Lung (tissue), 11 donors: ENCODE measurements at regions not wholly inside any gene's neighbourhood (a gene's known extent, or its start where the extent isn't known, plus 50 kb on each side); places are given as distances from the start of the nearest gene placed in this dataset.
A peak's percentile ranks its signal among the peaks of the same experiment; 100 is the strongest.
"Not testable (repeated sequence)": the region's sequence is repeated elsewhere in the genome, so short reads cannot be mapped to it uniquely, and the experiment has no call there.

ENCODE experiments used
- ATAC-seq: fragments of 200-7000 bp; cut with Tn5 transposase; one replicate; pipeline ENCODE4 v1.9.1; 2020; ENCODE audit warnings: moderate number of reproducible peaks; ENCODE audit not compliant: insufficient read depth, low FRiP score
- DNase-seq, 3 donors: peaks; one replicate each; pipeline ENCODE4 v3.0.0-alpha.2; 2013 to 2017
- H3K27ac ChIP-seq, 2 donors: one replicate each; pipeline ENCODE4 v1.5.1; 2013; ENCODE audit warnings: mild to moderate bottlenecking in 2 of 2, moderate library complexity in 2 of 2, control low read depth in 1 of 2, inconsistent platforms in 1 of 2, low read depth in 1 of 2, low read length in 1 of 2
- H3K27me3 ChIP-seq, 3 donors: one replicate each; pipeline ENCODE4 v1.5.1; 2013; ENCODE audit warnings: low read length in 2 of 3; ENCODE audit not compliant: control insufficient read depth in 3 of 3, insufficient read depth in 3 of 3
- H3K36me3 ChIP-seq, 4 donors: one replicate each; pipeline ENCODE4 v1.5.1; 2013; ENCODE audit warnings: low read length in 4 of 4, mild to moderate bottlenecking in 1 of 4, moderate library complexity in 1 of 4; ENCODE audit not compliant: control insufficient read depth in 4 of 4, insufficient read depth in 4 of 4
- H3K4me1 ChIP-seq, 5 donors: one replicate each; pipeline ENCODE4 v1.5.1; 2013; ENCODE audit warnings: low read length in 5 of 5, mild to moderate bottlenecking in 2 of 5, moderate library complexity in 1 of 5; ENCODE audit not compliant: control insufficient read depth in 5 of 5, insufficient read depth in 5 of 5
- H3K4me3 ChIP-seq: one replicate; pipeline ENCODE4 v1.5.1; 2013; ENCODE audit warnings: mild to moderate bottlenecking, control low read depth, moderate library complexity
- H3K9ac ChIP-seq, 2 donors: one replicate each; pipeline ENCODE4 v1.5.1; 2013; ENCODE audit warnings: low read length in 2 of 2, control low read depth in 1 of 2; ENCODE audit not compliant: insufficient read depth in 1 of 2
- H3K9me3 ChIP-seq, 4 donors: one replicate each; pipeline ENCODE4 v1.5.1; 2013; ENCODE audit warnings: low read length in 3 of 4, mild to moderate bottlenecking in 1 of 4, moderate library complexity in 1 of 4; ENCODE audit not compliant: control insufficient read depth in 4 of 4, insufficient read depth in 3 of 4
- WGBS, 2 donors: extraction: QIAGEN DNeasy Blood & Tissue Kit; methylation state at CpG; one replicate each; pipeline ENCODE4 v1.1.7; 2013; 5-methylcytosine and 5-hydroxymethylcytosine counted together
- TF ChIP-seq, protein P1 (sequence below): IDR thresholded peaks from 2 replicates; pipeline ENCODE4 v1.5.1; 2012; ENCODE audit warnings: mild to moderate bottlenecking; ENCODE audit errors: control extremely low read depth, extremely low read depth
- donor health status: control.
- donor health status: control.
- donor health status: Bipolar disorder and iron deficiency.
- donor health status: healthy.
- donor health status: DM: yes; HTN: yes; CAD: no.

GRCh38 chr9:113678859-113679256, 197.3 kb upstream of the ZNF618 start:
- Histone ChIP-seq H3K27ac (no peak overlapping the region), H3K9me3 (no peaks in the 10 kb centered on the region), H3K36me3 (no peaks in the 10 kb centered on the region), H3K4me3 (no peak overlapping the region), H3K4me1 (peaks cover 0 to 6% (median 2%) of the 10 kb centered on the region in 5 donors), H3K27me3 (peaks cover 0 to 5% (median 0%) of the 10 kb centered on the region in 3 donors), H3K9ac (no peak overlapping the region)
- ATAC-seq, result no peak
- 87 to 93% methylated on average over 2 of the region's 2 CpGs for WGBS, 2 donors
- TF ChIP-seq, protein P1, sequence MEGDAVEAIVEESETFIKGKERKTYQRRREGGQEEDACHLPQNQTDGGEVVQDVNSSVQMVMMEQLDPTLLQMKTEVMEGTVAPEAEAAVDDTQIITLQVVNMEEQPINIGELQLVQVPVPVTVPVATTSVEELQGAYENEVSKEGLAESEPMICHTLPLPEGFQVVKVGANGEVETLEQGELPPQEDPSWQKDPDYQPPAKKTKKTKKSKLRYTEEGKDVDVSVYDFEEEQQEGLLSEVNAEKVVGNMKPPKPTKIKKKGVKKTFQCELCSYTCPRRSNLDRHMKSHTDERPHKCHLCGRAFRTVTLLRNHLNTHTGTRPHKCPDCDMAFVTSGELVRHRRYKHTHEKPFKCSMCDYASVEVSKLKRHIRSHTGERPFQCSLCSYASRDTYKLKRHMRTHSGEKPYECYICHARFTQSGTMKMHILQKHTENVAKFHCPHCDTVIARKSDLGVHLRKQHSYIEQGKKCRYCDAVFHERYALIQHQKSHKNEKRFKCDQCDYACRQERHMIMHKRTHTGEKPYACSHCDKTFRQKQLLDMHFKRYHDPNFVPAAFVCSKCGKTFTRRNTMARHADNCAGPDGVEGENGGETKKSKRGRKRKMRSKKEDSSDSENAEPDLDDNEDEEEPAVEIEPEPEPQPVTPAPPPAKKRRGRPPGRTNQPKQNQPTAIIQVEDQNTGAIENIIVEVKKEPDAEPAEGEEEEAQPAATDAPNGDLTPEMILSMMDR, result no peak
- no peak for DNase-seq

DNA sequence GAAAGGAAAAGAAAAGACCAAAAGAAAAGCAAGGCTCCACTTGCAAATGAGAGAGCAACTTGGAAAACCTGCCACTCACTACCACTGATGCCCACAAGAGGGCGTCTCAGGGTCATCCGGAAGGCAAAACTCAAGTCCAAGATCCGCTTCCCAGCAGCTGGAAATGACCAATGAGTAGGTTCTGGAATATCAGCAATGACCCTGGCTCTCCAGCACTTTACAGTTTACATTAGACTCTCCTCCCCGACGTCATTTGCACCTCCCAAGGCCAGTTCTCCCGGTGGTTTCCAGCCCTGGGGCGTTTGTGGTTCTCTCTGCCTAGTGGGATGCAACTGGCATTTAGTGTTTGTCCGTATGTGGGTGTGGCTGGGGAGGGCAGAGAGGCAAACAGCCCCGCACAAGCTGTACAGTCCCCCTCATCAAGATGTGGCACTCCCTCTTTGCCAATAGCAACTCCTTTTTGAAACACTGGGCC, 193.8 kb upstream of the ZNF618 start:
- H3K9ac ChIP-seq, result no peak overlapping the region
- DNase-seq (peak; percentile 85 to 93 (median 88)), ATAC-seq (peak; percentile 87)
- H3K36me3 ChIP-seq, result no peaks in the 10 kb centered on the region
- no peaks in the 10 kb centered on the region for H3K9me3 ChIP-seq
- H3K27ac ChIP-seq, result peak overlapping the region in 1 of 2 donors; percentile 35
- TF ChIP-seq, protein P1, result peak; percentile 57
- WGBS, 2 donors, result 11 to 12% methylated on average over 9 of the region's 9 CpGs
- H3K4me3 ChIP-seq, result no peak overlapping the region
- H3K27me3 ChIP-seq, result peaks cover 0 to 12% (median 4%) of the 10 kb centered on the region in 3 donors
- H3K4me1 ChIP-seq, result peaks cover 0 to 6% (median 2%) of the 10 kb centered on the region in 5 donors

DNA sequence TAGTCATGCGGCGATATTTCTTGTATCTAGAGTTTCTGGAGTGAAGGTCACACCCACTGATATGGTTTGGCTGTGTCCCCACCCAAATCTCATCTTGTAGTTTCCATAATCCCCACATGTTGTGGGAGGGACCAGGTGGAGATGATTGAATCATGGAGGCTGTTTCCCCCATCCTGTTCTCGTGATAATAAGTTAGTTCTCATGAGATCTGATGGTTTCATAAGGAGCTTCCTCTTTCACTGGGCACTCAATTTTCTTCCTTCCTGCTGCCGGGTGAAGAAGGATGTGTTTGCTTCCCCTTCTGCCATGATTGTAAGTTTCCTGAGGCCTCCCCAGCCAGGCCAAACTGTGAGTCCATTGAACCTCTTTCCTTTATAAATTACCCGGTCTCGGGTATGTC, 190.5 kb upstream of the ZNF618 start:
- not testable (repeated sequence) for ATAC-seq, H3K36me3 ChIP-seq
- WGBS, 2 donors, result 59 to 61% methylated on average over 6 of the region's 6 CpGs

DNA sequence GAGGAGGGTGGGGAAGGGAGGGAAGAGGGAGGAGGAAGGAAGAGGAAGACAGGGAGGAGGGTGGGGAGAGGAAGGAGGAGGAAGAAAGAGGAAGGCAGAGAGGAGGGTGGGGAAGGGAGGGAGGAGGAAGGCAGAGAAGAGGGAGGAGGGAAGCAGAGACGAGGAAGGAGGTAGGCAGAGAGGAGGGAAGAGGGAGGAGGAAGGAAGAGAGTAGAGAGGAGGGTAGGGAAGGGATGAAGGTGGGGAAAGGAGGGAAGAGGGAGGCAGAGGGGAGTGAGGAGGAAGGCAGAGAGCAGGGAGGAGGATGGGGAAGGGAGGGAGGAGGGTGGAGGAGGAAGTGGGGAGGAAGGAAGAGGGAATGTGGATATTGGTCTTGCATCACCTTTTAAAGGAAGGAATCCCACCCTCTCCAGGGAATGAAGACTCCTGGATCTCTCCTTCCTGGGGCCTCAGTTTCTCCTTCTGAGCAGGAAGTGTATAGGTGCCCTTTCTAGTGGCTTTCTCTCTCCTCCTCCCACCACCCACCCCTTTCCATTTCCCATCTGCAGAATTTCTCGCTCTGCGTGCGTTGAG, 188.9 kb upstream of the ZNF618 start:
- no peak for ATAC-seq
- H3K9me3 ChIP-seq, result peaks cover 0 to 3% (median 0%) of the 10 kb centered on the region in 4 donors
- TF ChIP-seq, protein P1, result no peak
- H3K27me3 ChIP-seq, result peaks cover 2 to 29% (median 13%) of the 10 kb centered on the region in 3 donors
- H3K4me3 ChIP-seq, result no peak overlapping the region
- H3K4me1 ChIP-seq, result peaks cover 0 to 12% (median 6%) of the 10 kb centered on the region in 5 donors
- H3K36me3 ChIP-seq, result no peaks in the 10 kb centered on the region
- H3K27ac ChIP-seq, result no peak overlapping the region
- no peak for DNase-seq
- H3K9ac ChIP-seq, result no peak overlapping the region
- 9 to 19% methylated on average over 4 of the region's 4 CpGs for WGBS, 2 donors

More for the DNA sequence above, 190.5 kb upstream of the ZNF618 start:
- not testable (repeated sequence) for DNase-seq, H3K9ac ChIP-seq, H3K9me3 ChIP-seq, H3K4me3 ChIP-seq, H3K27ac ChIP-seq
- peaks cover 0 to 12% (median 6%) of the 10 kb centered on the region in 5 donors for H3K4me1 ChIP-seq
- H3K27me3 ChIP-seq, result peaks cover 0 to 25% (median 13%) of the 10 kb centered on the region in 3 donors
